ENCODE measurements at regions not wholly inside any gene's neighbourhood (a gene's known extent, or its start where the extent isn't known, plus 50 kb on each side); places are given as distances from the start of the nearest gene placed in this dataset.

DNA sequence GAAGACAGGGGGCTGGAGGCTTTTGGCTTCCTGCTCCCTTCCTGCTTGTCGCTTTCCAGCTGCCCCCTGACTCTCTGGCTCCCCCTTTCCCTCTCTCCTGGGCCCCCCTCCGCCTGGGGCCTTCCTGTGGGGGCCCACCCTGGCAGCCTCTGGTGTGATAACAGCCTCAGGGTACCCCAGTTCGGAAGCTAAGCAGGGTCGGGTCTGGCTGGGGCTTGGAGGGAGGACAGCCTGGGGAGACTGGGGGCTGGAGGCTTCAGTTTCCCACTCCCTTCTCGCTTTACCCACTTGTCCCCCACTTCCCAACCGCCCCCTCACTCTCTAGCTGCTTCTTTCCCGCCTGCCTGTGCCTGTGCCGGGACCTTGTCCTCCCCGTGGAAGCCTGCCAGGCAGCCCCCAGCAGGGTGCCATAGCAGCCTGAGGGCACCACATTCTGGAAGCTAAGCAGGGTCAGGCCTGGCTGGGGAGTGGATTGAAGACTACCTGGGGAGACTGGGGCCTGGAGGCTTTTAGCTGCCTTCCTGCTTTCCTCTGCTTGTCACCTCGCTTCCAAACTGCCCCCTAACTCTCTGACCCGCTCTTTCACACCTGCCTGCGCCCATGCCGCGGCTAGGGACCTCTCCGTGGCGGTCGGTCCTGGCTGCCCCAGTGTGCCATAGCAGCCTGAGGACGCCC lies 2275.5 kb downstream of the TP53TG3F start:
- H3K4me1 Mint-ChIP-seq, result no peaks in the 10 kb centered on the region
- no peak for ATAC-seq (replicated peaks)
- no peak overlapping the region for H3K4me3 Mint-ChIP-seq
- peaks cover 52% of the 10 kb centered on the region for H3K9me3 Mint-ChIP-seq
- no peaks in the 10 kb centered on the region for H3K36me3 Mint-ChIP-seq (ENCODE audit: low read depth)
- H3K27ac Mint-ChIP-seq, result no peak overlapping the region
- H3K27me3 Mint-ChIP-seq, result no peaks in the 10 kb centered on the region

DNA sequence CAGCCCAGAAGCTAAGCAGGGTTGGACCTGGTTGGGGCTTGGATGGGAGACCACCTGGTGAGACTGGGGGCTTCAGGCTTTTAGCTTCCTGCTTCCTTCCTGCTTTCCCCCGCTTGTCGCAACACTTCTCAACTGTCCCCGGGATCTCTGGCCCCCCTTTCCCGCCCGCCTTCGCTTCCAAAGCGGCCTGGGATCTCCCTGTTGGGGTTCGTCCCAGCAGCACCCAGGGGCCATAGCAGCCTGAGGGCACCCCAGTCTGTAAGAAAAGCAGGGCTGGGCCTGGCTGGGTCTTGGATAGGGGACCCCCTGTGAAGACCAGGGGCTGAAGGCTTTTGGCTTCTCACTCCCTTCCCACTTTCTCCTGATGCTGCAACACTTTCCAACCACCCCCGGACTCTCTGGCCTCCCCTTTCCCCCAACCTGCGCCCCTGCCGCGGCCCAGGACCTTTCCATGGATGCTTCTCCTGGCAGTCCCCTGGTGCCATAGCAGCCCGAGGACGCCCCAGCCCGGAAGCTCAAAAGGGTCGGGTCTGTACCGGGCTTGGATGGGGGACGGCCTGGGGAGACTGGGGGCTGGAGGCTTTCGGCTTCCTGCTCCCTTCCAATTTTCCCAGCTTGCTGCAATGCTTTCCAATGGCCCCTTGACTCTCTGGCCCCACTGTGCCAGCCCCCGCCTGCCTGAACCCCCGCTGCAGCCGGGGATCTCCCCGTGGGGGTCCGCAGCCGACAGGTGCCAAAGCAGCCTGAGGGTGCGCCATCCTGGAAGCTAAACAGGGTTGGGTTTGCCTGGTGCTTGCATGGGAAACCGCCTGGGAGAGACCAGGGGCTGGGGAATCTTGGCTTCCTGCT lies 2276.2 kb downstream of the TP53TG3F start:
- Mint-ChIP-seq H3K4me1 (no peaks in the 10 kb centered on the region), H3K27ac (no peak overlapping the region), H3K9me3 (peaks cover 54% of the 10 kb centered on the region), H3K4me3 (no peak overlapping the region), H3K27me3 (no peaks in the 10 kb centered on the region), H3K36me3 (ENCODE audit: low read depth) (no peaks in the 10 kb centered on the region)
- ATAC-seq (replicated peaks), result no peak

DNA sequence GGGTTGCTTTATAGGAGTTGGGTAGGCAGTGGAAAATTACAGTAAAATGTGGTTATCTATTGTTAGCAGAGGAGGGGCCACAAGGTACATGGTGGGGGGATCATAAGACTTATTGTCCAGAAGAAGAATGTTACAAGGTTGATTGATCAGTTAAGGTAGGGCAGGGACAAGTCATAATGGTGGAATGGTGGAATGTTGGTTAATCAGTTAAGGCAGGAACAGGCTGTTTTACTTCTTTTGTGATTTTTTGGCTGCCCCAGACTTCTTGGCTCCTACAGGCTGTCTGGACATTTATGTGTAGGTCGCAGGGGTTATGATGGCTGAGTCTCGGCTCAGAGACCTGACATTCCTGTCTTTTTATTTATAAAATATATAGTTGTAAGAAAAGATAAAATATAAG lies 2277.1 kb downstream of the TP53TG3F start:
- no peaks in the 10 kb centered on the region for H3K36me3 Mint-ChIP-seq (ENCODE audit: low read depth)
- H3K4me1 Mint-ChIP-seq, result no peaks in the 10 kb centered on the region
- peaks cover 56% of the 10 kb centered on the region for H3K9me3 Mint-ChIP-seq
- H3K27ac Mint-ChIP-seq, result no peak overlapping the region
- no peak for ATAC-seq (replicated peaks)
- H3K4me3 Mint-ChIP-seq, result no peak overlapping the region
- no peaks in the 10 kb centered on the region for H3K27me3 Mint-ChIP-seq

DNA sequence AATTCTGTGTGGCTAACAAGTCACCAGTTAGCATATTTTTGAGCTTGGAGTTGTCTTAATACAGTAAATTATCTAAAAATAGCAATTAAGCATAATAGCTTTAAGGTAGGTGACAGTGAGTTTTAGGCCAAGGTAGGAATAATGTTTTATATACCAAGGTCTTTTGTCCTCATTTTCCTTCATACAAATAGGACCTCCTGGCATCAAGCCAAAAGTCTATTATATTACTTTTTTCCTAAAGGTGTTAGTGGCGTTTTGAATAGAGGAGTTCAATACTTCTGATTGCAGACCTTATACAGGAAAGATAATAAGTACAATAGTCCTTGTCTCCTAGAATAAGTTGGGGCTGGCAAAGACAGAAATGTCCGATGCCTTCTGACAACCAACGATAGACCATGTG lies 2277.7 kb downstream of the TP53TG3F start:
- H3K27ac Mint-ChIP-seq, result no peak overlapping the region
- H3K9me3 Mint-ChIP-seq, result peaks cover 59% of the 10 kb centered on the region
- H3K27me3 Mint-ChIP-seq, result no peaks in the 10 kb centered on the region
- H3K36me3 Mint-ChIP-seq (ENCODE audit: low read depth), result no peaks in the 10 kb centered on the region
- no peak overlapping the region for H3K4me3 Mint-ChIP-seq
- ATAC-seq (replicated peaks), result no peak
- no peaks in the 10 kb centered on the region for H3K4me1 Mint-ChIP-seq

DNA sequence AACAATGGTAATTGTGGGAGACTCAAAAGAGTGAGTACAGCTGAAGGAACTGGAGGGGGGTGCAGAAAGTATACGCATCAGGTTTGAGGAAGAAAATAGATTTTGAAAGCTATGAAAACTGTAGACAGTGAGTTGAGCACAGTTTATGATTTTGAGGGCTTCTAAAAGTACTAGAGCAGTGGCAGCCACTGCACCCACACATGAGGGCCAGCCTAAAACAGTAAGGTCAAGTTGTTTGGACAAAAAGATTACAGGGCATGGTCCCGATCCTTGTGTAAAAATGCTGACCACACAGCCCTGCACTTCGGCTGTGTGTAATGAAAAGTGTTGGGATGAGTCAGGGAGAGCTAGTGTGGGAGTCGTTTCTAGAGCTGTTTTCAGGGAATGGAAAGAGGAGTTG lies 2282.1 kb downstream of the TP53TG3F start:
- Mint-ChIP-seq H3K4me1 (no peaks in the 10 kb centered on the region), H3K9me3 (peaks cover 69% of the 10 kb centered on the region), H3K36me3 (ENCODE audit: low read depth) (no peaks in the 10 kb centered on the region), H3K27ac (no peak overlapping the region), H3K27me3 (no peaks in the 10 kb centered on the region), H3K4me3 (no peak overlapping the region)
- no peak for ATAC-seq (replicated peaks)

DNA sequence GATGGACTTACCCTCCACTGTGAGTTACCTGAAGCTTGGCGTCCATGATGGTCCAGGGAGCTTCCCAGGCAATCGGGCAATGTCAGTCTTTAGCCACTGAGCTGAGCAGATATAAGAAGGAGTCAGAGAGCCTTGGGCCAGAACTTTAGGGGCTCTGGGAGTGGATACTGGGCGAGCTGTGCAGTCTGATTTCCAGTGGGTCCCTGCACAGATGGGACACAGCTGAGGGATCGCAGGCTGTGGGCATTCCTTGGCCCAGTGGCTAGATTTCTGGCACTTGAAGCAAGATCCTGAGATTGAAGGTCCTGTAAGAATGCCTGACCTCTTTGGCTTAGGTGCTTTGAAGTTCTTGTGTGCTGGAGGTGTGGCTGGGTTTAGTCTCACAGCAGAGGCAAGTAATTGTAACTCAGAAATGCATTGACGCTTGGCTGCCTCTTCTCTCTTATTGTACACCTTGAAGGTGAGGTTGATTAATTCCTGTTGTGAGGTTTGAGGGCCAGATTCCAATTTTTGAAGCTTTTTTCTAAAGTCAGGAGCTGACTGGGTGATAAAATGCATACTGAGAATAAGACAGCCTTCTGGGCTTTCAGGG lies 2283.8 kb downstream of the TP53TG3F start:
- no peaks in the 10 kb centered on the region for H3K36me3 Mint-ChIP-seq (ENCODE audit: low read depth)

DNA sequence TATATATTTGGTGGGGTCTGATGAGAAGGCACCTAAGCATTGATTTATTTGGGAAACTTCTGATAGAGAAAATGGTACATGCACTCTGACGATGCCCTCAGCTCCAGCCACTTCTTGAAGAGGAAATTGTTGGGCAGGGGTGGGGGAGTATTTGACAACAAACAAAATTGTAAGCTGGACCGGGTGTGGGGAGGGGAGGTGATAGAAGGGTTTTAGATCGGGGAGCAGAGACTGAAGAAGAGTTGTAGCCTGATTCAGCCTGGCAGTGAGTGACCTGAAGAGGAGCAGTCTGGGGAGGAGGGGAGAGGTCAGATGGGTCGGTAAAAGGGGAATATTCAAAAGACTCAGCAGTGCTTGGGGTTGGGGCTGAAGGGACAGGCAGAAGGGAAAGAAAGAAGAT lies 2284.7 kb downstream of the TP53TG3F start:
- Mint-ChIP-seq H3K27ac (no peak overlapping the region), H3K4me1 (no peaks in the 10 kb centered on the region), H3K4me3 (no peak overlapping the region), H3K9me3 (peaks cover 58% of the 10 kb centered on the region), H3K36me3 (ENCODE audit: low read depth) (no peaks in the 10 kb centered on the region), H3K27me3 (no peaks in the 10 kb centered on the region)
- ATAC-seq (replicated peaks), result no peak

More for the DNA sequence above, 2283.8 kb downstream of the TP53TG3F start:
- Mint-ChIP-seq H3K27ac (no peak overlapping the region), H3K4me1 (no peaks in the 10 kb centered on the region), H3K9me3 (peaks cover 67% of the 10 kb centered on the region), H3K27me3 (no peaks in the 10 kb centered on the region), H3K4me3 (no peak overlapping the region)
- ATAC-seq (replicated peaks), result no peak

DNA sequence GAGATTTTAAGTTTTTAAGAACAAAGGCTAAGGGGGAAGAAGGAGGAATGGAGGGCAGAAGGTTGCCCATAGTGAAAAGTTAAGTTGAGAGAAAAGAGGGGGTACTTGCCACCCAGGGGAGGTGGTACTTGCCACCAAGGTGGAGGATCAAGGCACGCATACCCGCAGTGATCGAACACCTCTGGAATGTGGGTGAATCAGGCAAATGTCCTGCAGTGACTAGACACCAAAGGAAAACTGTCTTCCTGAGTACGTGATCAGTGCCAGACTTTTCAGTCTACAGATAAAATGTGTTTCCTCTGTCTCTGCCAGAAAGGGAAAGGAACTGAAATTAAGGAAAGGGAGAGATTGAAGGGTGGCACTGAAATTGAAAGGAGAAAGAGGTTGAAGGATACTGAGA lies 2285.3 kb downstream of the TP53TG3F start:
- Mint-ChIP-seq H3K27ac (no peak overlapping the region), H3K4me1 (no peaks in the 10 kb centered on the region), H3K36me3 (ENCODE audit: low read depth) (no peaks in the 10 kb centered on the region), H3K4me3 (no peak overlapping the region), H3K9me3 (peaks cover 52% of the 10 kb centered on the region), H3K27me3 (no peaks in the 10 kb centered on the region)
- ATAC-seq (replicated peaks), result no peak

DNA sequence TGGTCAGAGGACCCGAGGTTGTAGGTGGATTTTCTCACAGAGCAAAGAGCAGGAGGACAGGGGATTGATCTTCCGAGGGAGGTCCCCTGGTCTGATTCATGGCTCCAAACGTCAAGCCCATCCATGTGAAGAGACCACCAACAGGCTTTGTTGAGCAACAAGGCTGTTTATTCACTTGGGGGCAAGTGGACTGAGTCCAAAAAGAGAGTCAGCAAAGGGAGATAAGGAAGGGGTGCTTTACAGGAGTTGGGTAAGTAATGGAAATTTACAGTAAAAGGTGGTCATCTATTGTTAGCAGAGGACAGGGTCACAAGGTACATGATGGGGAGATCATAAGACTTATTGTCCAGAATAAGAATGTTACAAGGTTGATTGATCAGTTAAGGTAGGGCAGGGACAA lies 2285.8 kb downstream of the TP53TG3F start:
- Mint-ChIP-seq H3K4me3 (no peak overlapping the region), H3K36me3 (ENCODE audit: low read depth) (no peaks in the 10 kb centered on the region), H3K27me3 (no peaks in the 10 kb centered on the region), H3K9me3 (peaks cover 52% of the 10 kb centered on the region), H3K27ac (no peak overlapping the region), H3K4me1 (no peaks in the 10 kb centered on the region)
- no peak for ATAC-seq (replicated peaks)

DNA sequence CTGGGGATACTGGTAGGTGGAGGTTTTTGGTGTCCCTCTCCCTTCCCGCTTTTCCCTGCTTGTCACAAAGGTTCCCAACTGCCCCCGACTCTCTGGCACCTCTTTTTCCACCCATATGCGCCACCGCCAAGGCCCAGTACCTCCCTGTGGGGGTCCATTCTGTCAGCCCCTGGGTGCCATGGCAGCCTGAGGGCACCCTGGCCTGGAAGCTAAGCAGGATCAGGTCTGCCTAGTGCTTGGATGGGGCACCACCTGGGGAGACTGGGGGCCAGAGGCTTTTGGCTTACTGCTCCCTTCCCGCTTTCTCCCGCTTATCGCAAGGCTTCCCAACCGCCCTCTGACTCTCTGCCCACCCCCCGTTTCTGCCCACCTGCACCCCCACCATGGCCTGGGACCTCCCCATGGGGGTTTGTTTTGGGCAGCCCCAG lies 2286.4 kb downstream of the TP53TG3F start:
- ATAC-seq (replicated peaks), result no peak
- Mint-ChIP-seq H3K27ac (no peak overlapping the region), H3K4me3 (no peak overlapping the region), H3K9me3 (peaks cover 47% of the 10 kb centered on the region), H3K4me1 (no peaks in the 10 kb centered on the region), H3K36me3 (ENCODE audit: low read depth) (no peaks in the 10 kb centered on the region), H3K27me3 (no peaks in the 10 kb centered on the region)

DNA sequence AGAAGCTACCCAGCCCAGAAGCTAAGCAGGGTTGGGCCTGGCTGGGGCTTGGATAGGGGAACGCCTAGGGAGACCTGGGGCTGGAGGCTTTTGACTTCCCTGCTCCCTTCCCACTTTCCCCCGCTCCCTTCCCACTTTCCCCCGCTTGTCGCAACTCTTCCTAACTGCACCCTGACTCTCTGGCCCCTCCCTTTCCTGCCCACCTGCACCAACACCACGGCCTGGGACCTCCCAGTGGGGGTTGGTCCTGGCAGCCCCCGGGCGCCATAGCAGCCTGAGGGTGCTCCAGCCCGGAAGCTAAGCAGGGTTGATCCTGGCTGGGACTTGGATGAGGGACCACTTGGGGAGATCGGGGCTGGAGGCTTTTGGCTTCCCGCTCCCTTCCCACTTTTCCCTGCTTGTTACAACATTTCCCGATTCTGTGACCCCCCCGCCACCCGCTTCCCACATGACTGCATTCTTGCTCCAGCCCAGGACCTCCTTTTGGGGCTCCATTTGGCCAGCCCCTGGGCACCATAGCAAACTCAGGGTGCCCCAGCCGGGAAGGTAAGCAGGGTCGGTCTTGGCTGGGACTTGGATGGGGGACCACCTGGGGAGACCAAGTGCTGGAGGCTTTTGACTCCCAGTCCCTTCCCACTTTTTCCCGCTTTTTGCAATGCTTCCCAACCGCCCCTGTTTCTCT lies 2287.0 kb downstream of the TP53TG3F start:
- ATAC-seq (replicated peaks), result no peak
- Mint-ChIP-seq H3K36me3 (ENCODE audit: low read depth) (no peaks in the 10 kb centered on the region), H3K4me1 (no peaks in the 10 kb centered on the region), H3K9me3 (peaks cover 41% of the 10 kb centered on the region), H3K27me3 (no peaks in the 10 kb centered on the region), H3K4me3 (no peak overlapping the region), H3K27ac (no peak overlapping the region)

DNA sequence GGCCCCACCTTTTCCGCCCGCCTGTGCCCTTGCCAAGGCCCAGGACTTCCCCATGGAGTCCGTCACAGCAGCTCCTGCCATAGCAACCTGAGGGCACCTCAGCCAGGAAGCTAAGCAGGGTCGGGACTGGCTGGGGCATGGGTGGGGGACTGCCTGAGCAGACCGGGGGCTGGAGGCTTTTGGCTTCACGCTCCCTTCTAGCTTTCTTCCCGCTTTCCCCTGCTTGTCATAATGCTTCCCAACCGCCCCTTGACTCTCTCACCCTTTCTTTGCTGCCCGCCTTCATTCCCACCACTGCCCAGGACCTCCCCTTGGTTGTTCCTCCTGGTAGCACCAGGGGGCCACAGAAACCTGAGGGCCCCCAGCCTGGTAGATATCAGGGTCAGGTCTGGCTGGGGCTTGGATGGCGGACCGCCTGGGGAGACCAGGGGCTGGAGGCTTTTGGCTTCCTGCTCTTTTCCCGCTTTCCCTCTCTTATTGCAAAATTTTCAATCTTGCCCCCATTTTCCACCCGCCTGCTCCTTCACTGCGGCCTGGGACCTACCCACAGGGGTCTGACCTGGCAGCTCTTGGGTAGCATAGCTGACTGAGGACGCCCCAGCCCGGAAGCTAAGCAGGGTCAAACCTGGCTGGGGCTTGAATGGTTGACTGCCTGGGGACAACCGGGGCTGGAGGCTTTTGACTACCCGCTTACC lies 2287.7 kb downstream of the TP53TG3F start:
- no peaks in the 10 kb centered on the region for H3K4me1 Mint-ChIP-seq
- peaks cover 34% of the 10 kb centered on the region for H3K9me3 Mint-ChIP-seq
- no peak overlapping the region for H3K4me3 Mint-ChIP-seq
- H3K27ac Mint-ChIP-seq, result no peak overlapping the region
- ATAC-seq (replicated peaks), result no peak
- H3K36me3 Mint-ChIP-seq (ENCODE audit: low read depth), result no peaks in the 10 kb centered on the region
- no peaks in the 10 kb centered on the region for H3K27me3 Mint-ChIP-seq

DNA sequence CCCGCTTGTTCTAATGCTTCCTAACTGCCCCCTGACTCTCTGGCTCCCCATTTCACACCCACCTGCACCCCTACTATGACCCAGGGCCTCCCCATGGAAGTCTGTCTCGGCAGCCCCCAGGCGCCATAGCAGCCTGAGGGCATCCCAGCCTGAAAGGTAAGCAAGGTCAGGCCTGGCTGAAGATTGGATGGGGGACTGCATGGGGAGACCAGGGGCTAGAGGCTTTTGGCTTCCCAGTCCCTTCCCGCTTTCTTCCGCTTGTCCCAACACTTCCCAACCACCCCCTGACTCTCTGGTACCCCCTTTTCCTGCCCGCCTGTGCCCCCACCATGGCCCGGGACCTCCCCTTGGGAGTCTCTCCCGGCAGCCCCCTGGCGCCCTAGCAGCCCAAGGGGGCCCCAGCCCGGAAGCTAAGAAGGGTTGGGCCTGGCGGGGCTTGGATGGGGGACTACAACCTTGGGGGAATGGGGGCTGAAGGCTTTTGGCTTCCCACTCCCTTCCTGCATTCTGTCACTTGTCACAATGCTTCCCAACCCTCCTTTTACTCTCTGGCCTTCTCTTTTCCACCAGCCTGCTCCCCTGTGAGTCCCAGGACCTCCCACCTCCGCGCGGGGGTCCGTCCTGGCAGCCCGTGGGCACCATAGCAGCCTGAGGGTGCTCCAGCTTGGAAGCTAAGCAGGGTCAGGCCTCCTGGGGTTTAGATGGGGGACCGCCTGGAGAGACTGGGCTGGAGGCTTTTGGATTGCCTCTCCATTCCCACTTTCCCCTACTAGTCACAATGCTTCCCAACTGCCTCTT lies 2288.4 kb downstream of the TP53TG3F start:
- no peak overlapping the region for H3K4me3 Mint-ChIP-seq
- no peak overlapping the region for H3K27ac Mint-ChIP-seq
- H3K36me3 Mint-ChIP-seq (ENCODE audit: low read depth), result no peaks in the 10 kb centered on the region
- peaks cover 27% of the 10 kb centered on the region for H3K9me3 Mint-ChIP-seq
- H3K4me1 Mint-ChIP-seq, result no peaks in the 10 kb centered on the region
- ATAC-seq (replicated peaks), result no peak
- no peaks in the 10 kb centered on the region for H3K27me3 Mint-ChIP-seq

All from activated T-helper 17 cell treated with anti-CD3 and anti-CD28 coated beads, Interleukin-2, amount 50 U/mL, for 72 hours (primary cell).